ENCODE measurements at regions not wholly inside any gene's neighbourhood (a gene's known extent, or its start where the extent isn't known, plus 50 kb on each side); places are given as distances from the start of the nearest gene placed in this dataset.
A peak's percentile ranks its signal among the peaks of the same experiment; 100 is the strongest.

GRCh38 chr3:35966629-35967464, 327.5 kb downstream of the ARPP21 start:
- intact Hi-C loops (cut with DNase I), result loop anchor here (1.0 kb wide), 2 partner anchors 734 to 902 kb away; no protein-coding TSS in a partner anchor
- Histone ChIP-seq H3K27ac (no peak overlapping the region), H3K4me3 (no peak overlapping the region), H3K36me3 (no peaks in the 10 kb centered on the region), H3K4me1 (peaks cover 0 to 13% of the 10 kb centered on the region in 2 donors), H3K27me3 (no peaks in the 10 kb centered on the region), H3K9me3 (no peaks in the 10 kb centered on the region)
- no peak for TF ChIP-seq CTCF (IDR thresholded peaks at IDR 0.05)
- DNase-seq (ENCODE audit: low spot score in 2 of 2), result no peak

GRCh38 chr3:35968043-35968622, 328.8 kb downstream of the ARPP21 start:
- intact Hi-C loops (cut with DNase I), result no loop called here
- no peak for TF ChIP-seq CTCF (IDR thresholded peaks at IDR 0.05)
- no peaks in the 10 kb centered on the region for H3K36me3 ChIP-seq

GRCh38 chr3:35969406-35969805, 330.1 kb downstream of the ARPP21 start:
- peaks cover 0 to 13% of the 10 kb centered on the region in 2 donors for H3K4me1 ChIP-seq
- no peak overlapping the region for H3K27ac ChIP-seq
- H3K9me3 ChIP-seq, result no peaks in the 10 kb centered on the region
- intact Hi-C loops (cut with DNase I), result no loop called here
- DNase-seq (ENCODE audit: low spot score in 2 of 2), result no peak
- no peak for TF ChIP-seq CTCF (IDR thresholded peaks at IDR 0.05)
- H3K36me3 ChIP-seq, result no peaks in the 10 kb centered on the region
- peak overlapping the region in 1 of 2 donors; percentile 18 for H3K4me3 ChIP-seq
- no peaks in the 10 kb centered on the region for H3K27me3 ChIP-seq

More at GRCh38 chr3:35968043-35968622, 328.8 kb downstream of the ARPP21 start:
- H3K27ac ChIP-seq, result no peak overlapping the region
- H3K4me1 ChIP-seq, result peaks cover 0 to 13% of the 10 kb centered on the region in 2 donors
- no peak overlapping the region for H3K4me3 ChIP-seq
- H3K9me3 ChIP-seq, result no peaks in the 10 kb centered on the region
- DNase-seq (ENCODE audit: low spot score in 2 of 2), result no peak
- H3K27me3 ChIP-seq, result no peaks in the 10 kb centered on the region

- intact Hi-C loops (cut with DNase I), result no loop called here
- no peak for TF ChIP-seq CTCF (IDR thresholded peaks at IDR 0.05)
- Histone ChIP-seq H3K4me1 (peaks cover 0 to 13% of the 10 kb centered on the region in 2 donors), H3K27me3 (no peaks in the 10 kb centered on the region), H3K27ac (no peak overlapping the region), H3K4me3 (no peak overlapping the region), H3K36me3 (no peaks in the 10 kb centered on the region), H3K9me3 (no peaks in the 10 kb centered on the region)
- DNase-seq (ENCODE audit: low spot score in 2 of 2), result no peak
These were observed 331.5 kb downstream of the ARPP21 start for GRCh38 chr3:35970793-35971192.

- Histone ChIP-seq H3K27ac (no peak overlapping the region), H3K4me3 (no peak overlapping the region), H3K27me3 (no peaks in the 10 kb centered on the region), H3K4me1 (peaks cover 0 to 10% of the 10 kb centered on the region in 2 donors), H3K9me3 (no peaks in the 10 kb centered on the region), H3K36me3 (no peaks in the 10 kb centered on the region)
- no peak for DNase-seq (ENCODE audit: low spot score in 2 of 2)
- intact Hi-C loops (cut with DNase I), result no loop called here
- TF ChIP-seq CTCF (IDR thresholded peaks at IDR 0.05), result no peak
These were observed 332.4 kb downstream of the ARPP21 start for GRCh38 chr3:35971686-35972085.
